Sigmoid colon (tissue), 6 donors: ENCODE measurements at regions not wholly inside any gene's neighbourhood (a gene's known extent, or its start where the extent isn't known, plus 50 kb on each side); places are given as distances from the start of the nearest gene placed in this dataset.
A peak's percentile ranks its signal among the peaks of the same experiment; 100 is the strongest.

Source experiments
- DNase-seq: peaks from one replicate; pipeline ENCODE4 v3.0.0-alpha.2; 2019
- H3K27ac ChIP-seq, 4 donors: fragments of 200-600 bp; sonication (generic); one replicate each; pipeline ENCODE4 v1.5.1; 2016 to 2019; ENCODE audit warnings: mild to moderate bottlenecking in 1 of 4
- H3K27me3 ChIP-seq, 3 donors: fragments of 200-600 bp; sonication (generic); one replicate each; pipeline ENCODE4 v1.5.1; 2019; ENCODE audit warnings: mild to moderate bottlenecking in 1 of 3
- H3K36me3 ChIP-seq, 4 donors: fragments of 200-600 bp; sonication (generic); one replicate each; pipeline ENCODE4 v1.5.1; 2016 to 2019
- H3K4me1 ChIP-seq, 4 donors: fragments of 200-600 bp; sonication (generic); one replicate each; pipeline ENCODE4 v1.5.1; 2017 to 2019
- H3K4me3 ChIP-seq, 4 donors: fragments of 200-600 bp; sonication (generic); one replicate each; pipeline ENCODE4 v1.5.1; 2017 to 2019; ENCODE audit warnings: mild to moderate bottlenecking in 2 of 4, moderate library complexity in 1 of 4
- H3K9me3 ChIP-seq, 4 donors: fragments of 200-600 bp in 3 of 4; sonication (generic) in 3 of 4; one replicate each; pipeline versions ENCODE4 v1.5.1 to v1.6.1; 2013 to 2019
- CTCF ChIP-seq, 4 experiments: fragments of 450-650 bp in 3 of 4; fragments of 200-600 bp in 1 of 4; IDR thresholded peaks; one replicate each; pipeline ENCODE4 v1.5.1; 2016 to 2019; ENCODE audit warnings: antibody characterized with exemption in 4 of 4, mild to moderate bottlenecking in 3 of 4, moderate library complexity in 2 of 4
- EP300 ChIP-seq, 4 donors: sonication (generic); formaldehyde crosslinking; IDR thresholded peaks; one replicate each; pipeline ENCODE4 v1.6.1; 2017; ENCODE audit warnings: antibody characterized with exemption in 4 of 4
- POLR2A ChIP-seq, 2 donors: fragments of 450-650 bp; IDR thresholded peaks; one replicate each; pipeline ENCODE4 v1.6.1; 2016; ENCODE audit warnings: antibody characterized with exemption in 2 of 2, mild to moderate bottlenecking in 2 of 2, moderate library complexity in 2 of 2
- POLR2AphosphoS5 ChIP-seq, 4 donors: sonication (generic); formaldehyde crosslinking; IDR thresholded peaks; one replicate each; pipeline ENCODE4 v1.6.1; 2017; ENCODE audit warnings: antibody characterized with exemption in 4 of 4
- WGBS, 2 donors: extraction: QIAGEN DNeasy Blood & Tissue Kit; methylation state at CpG; one replicate each; pipeline ENCODE4 v1.1.7; 2013; 5-methylcytosine and 5-hydroxymethylcytosine counted together
- intact Hi-C: fragments of 100-400 bp; cut with DNase I; formaldehyde crosslinking; loops from one replicate; pipeline ENCODE4 v1.15.1; 2023
- donor health status: healthy with polysubstance abuse.
- donor health status: healthy.

- DNase-seq = no peak
- H3K4me3 ChIP-seq = no peak overlapping the region
- no peaks in the 10 kb centered on the region for H3K9me3 ChIP-seq
- H3K4me1 ChIP-seq = peaks cover 0 to 24% (median 6%) of the 10 kb centered on the region in 4 donors
- no peaks in the 10 kb centered on the region for H3K27me3 ChIP-seq
- no peaks in the 10 kb centered on the region for H3K36me3 ChIP-seq
- H3K27ac ChIP-seq = no peak overlapping the region
- intact Hi-C loops = loop anchor here (5.0 kb wide), 1 partner anchor 84 kb away; no protein-coding TSS in a partner anchor
- WGBS, 2 donors = 50 to 68% methylated on average over 3 of the region's 3 CpGs
- TF ChIP-seq CTCF (IDR thresholded peaks at IDR 0.05) (no peak), POLR2A (IDR thresholded peaks at IDR 0.05) (no peak), EP300 (IDR thresholded peaks at IDR 0.05) (no peak), POLR2AphosphoS5 (IDR thresholded peaks at IDR 0.05) (no peak)
These were observed 137.0 kb downstream of the MREG start for GRCh38 chr2:215876139-215876936.

GRCh38 chr2:215874418-215874817 lies 138.9 kb downstream of the MREG start:
- intact Hi-C loops = no loop called here
- H3K9me3 ChIP-seq = no peaks in the 10 kb centered on the region
- DNase-seq = no peak
- TF ChIP-seq POLR2A (IDR thresholded peaks at IDR 0.05) = no peak
- no peak for TF ChIP-seq EP300 (IDR thresholded peaks at IDR 0.05)
- no peak for TF ChIP-seq CTCF (IDR thresholded peaks at IDR 0.05)
- no peak for TF ChIP-seq POLR2AphosphoS5 (IDR thresholded peaks at IDR 0.05)
- no peak overlapping the region for H3K27ac ChIP-seq
- H3K27me3 ChIP-seq = no peaks in the 10 kb centered on the region
- H3K36me3 ChIP-seq = no peaks in the 10 kb centered on the region
- H3K4me1 ChIP-seq = peaks cover 0 to 19% (median 6%) of the 10 kb centered on the region in 4 donors
- 87 to 94% methylated on average over 2 of the region's 2 CpGs for WGBS, 2 donors
- no peak overlapping the region for H3K4me3 ChIP-seq

- Histone ChIP-seq H3K27ac (no peak overlapping the region), H3K36me3 (no peaks in the 10 kb centered on the region), H3K9me3 (no peaks in the 10 kb centered on the region), H3K4me3 (no peak overlapping the region), H3K27me3 (no peaks in the 10 kb centered on the region), H3K4me1 (peaks cover 0 to 39% (median 26%) of the 10 kb centered on the region in 4 donors)
- peak in 1 of 4 experiments; percentile 11 for TF ChIP-seq CTCF (IDR thresholded peaks at IDR 0.05)
- TF ChIP-seq EP300 (IDR thresholded peaks at IDR 0.05) = no peak
- no peak for TF ChIP-seq POLR2A (IDR thresholded peaks at IDR 0.05)
- intact Hi-C loops = no loop called here
- DNase-seq = no peak
- 94 to 96% methylated on average over 2 of the region's 2 CpGs for WGBS, 2 donors
These were observed 142.4 kb downstream of the MREG start for GRCh38 chr2:215870986-215871385.

GRCh38 chr2:215870088-215870490 lies 143.3 kb downstream of the MREG start:
- Histone ChIP-seq H3K36me3 (no peaks in the 10 kb centered on the region), H3K27ac (peak overlapping the region in 2 of 4 donors; percentile 16 to 43), H3K9me3 (no peaks in the 10 kb centered on the region), H3K27me3 (no peaks in the 10 kb centered on the region), H3K4me3 (no peak overlapping the region), H3K4me1 (peaks cover 0 to 39% (median 26%) of the 10 kb centered on the region in 4 donors)
- intact Hi-C loops = no loop called here
- WGBS, 2 donors = 62 to 73% methylated on average over 3 of the region's 3 CpGs
- no peak for TF ChIP-seq EP300 (IDR thresholded peaks at IDR 0.05)
- TF ChIP-seq POLR2AphosphoS5 (IDR thresholded peaks at IDR 0.05) = peak in 1 of 4 donors; percentile 33
- DNase-seq = no peak

- no peak for TF ChIP-seq POLR2A (IDR thresholded peaks at IDR 0.05)
- no peak for TF ChIP-seq CTCF (IDR thresholded peaks at IDR 0.05)
- TF ChIP-seq POLR2AphosphoS5 (IDR thresholded peaks at IDR 0.05) = no peak
- TF ChIP-seq EP300 (IDR thresholded peaks at IDR 0.05) = no peak
- no peaks in the 10 kb centered on the region for H3K36me3 ChIP-seq
- H3K27me3 ChIP-seq = no peaks in the 10 kb centered on the region
- 73 to 80% methylated on average over 4 of the region's 4 CpGs for WGBS, 2 donors
- peak overlapping the region in 2 of 4 donors; percentile 21 to 54 for H3K27ac ChIP-seq
- peaks cover 0 to 39% (median 26%) of the 10 kb centered on the region in 4 donors for H3K4me1 ChIP-seq
- no peak overlapping the region for H3K4me3 ChIP-seq
- no peaks in the 10 kb centered on the region for H3K9me3 ChIP-seq
- no peak for DNase-seq
- intact Hi-C loops = no loop called here
These were observed 144.4 kb downstream of the MREG start for GRCh38 chr2:215868846-215869543.
